ENCODE measurements at regions not wholly inside any gene's neighbourhood (a gene's known extent, or its start where the extent isn't known, plus 50 kb on each side); places are given as distances from the start of the nearest gene placed in this dataset.

DNA sequence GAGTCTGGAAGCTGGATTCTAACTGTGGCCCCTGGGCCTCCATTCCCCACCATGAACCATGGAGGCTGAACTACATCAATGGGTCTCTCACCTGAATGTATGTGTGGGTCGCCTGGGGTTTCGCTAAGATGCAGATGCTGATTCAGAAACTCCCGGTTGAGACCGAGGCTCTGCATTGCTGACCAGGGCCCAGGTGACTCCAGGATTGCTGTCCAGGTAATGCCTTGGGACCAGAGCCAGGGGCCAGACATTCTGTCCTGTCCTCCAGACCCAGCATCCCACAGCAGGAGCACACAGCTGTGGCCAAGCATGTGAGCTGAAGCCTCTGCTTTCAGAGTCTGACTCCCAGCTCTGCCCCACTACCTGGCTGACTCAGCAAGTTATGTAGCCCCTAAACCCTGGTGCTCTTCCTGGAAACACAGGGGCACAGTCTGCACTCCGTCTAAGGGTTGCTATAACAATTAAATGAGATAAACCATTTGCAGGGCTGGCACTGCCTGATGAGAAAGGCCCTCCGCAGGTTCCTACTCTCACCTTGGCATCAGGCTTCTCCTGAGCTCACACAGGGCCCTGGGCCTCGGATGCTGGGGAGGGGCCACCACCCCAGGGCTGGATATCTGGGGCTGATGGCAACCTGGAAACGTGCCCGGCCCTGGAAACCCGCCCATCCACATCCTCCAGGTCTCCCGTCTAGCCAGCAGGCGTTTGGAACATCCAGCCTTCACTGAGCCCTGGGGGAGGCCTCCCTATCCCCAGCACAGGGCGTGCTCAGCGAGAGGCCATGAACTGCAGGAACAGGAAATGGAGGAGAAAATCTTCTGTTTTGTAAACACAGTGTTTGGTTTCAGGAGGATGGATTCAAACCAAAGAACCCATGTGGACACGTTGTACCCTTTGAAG is 175.7 kb downstream of the DLL1 start:
- DNase-seq (ENCODE audit: low read depth in 2 of 2): no peak

GRCh38 chr6:170114187-170114945 is 176.5 kb downstream of the DLL1 start:
- DNase-seq (ENCODE audit: low read depth in 2 of 2): no peak

GRCh38 chr6:170113141-170113540 is 177.7 kb downstream of the DLL1 start:
- DNase-seq (ENCODE audit: low read depth in 2 of 2): no peak

DNA sequence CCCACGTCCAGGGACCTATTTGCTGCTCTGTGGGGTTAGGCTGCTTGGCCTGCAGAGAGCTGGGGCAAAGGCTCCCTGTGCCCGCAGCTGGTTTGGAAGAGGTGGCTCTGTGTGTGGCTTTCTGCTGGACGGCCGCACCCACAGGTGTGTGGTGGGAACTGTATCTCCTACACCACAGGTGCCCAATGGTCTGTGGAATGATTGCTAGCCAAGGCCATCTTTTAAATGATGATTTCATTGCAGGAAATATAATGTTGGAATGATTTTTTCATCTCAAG is 178.4 kb downstream of the DLL1 start:
- DNase-seq (ENCODE audit: low read depth in 2 of 2): no peak

- DNase-seq (ENCODE audit: low read depth in 2 of 2): no peak
Measured at GRCh38 chr6:170111816-170112582, 178.9 kb downstream of the DLL1 start.

DNA sequence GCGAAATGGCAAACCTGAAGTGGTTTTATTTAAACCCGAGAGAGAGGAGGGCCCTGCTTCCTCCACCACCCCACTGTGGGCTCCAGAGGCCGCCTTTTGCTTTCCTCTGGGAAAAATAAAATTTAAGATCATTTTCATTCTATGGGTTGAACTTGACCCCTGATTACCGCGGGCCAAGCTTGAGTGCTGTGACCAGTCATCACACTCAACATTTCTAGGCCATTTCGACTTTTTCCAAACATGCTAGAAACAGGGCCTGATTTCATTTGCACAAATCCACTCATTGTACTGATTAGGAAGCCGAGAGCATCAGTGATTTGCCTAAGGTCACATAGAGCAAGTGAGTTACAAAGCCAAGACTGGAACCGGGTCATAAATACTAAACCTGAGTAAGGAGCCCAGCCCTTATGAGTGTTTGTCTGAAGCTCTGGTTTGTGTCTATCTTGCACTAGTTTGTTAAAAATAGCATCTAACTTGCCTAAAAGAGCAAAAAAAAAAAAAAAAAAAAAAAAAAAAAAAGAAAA is 179.7 kb downstream of the DLL1 start:
- DNase-seq (ENCODE audit: low read depth in 2 of 2): no peak

DNA sequence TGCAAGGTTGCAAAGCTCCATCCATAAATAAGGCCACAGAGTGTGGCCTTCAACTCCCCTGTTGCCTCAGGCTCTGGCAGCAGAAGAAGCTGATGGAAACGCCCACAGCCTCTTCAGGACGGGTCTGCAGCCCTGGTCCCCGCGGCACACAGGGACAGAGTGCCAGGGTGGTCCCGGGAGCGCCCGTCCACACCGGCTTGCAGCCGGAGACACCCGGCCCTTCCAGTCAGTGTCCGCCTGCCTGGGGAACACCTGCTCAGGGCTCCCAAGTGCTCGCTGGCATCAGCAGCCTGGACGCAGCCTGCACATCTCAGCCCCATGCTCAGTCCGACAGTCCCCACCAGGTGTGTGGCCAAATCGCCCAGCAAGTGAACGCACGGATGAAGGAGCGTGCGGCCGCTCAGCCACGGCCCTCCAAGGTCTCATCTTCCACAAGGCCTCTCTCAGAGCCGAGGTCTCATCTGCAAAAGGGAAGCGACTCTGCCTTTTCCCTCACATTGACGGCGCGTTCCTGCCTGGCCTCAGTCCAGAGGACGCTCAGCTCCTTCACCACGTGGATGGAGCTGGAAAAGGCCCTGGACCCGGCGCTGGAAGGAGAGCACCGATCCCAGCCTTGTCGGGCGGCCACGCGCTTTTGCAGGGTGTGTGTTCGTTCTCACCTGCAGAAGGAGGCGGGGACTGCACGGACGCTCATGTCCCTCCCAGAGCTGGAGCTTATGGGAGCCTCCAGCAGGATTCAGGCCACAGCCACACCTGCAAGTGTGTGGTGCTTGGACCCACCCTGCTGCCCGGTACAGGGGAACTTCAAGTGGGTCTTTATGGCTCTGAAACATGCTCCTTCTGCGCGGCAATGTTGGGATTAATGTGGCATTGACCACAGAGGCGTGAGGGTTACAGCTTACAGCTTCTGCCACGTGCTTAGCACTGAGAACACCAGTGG is 180.4 kb downstream of the DLL1 start:
- DNase-seq (ENCODE audit: low read depth in 2 of 2): no peak

DNA sequence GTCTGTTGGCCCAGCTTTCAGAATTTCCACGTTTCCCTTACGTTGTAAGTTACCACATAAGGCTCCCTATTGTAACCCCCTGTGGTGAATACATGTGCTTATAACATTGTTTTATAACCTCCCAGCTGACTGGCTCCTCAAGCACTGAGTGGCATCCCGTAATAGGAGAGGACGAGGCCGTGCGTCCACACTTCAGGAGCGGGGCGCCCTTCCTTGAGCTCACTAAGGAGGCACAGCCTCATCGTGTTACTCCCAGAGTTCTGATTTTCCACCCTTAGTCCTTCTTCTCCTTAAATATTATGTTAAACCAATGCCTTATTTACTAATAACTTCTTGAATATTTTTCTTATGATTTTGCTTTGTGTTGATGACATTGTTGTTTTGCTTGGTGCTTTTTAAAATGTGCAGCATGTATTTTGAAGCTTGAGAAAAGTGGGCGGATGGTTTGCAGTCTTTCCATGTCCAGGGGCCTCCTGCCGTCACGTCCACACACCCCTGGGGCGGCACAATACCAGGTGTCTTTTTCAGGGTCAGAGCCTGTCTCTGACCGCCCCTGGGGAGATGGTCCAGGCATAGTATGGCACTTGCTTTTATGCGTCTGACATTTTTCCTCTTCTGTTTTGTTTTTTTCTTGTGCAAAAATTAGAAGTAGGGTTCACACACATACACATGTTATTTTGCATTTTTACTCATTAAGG is 181.8 kb downstream of the DLL1 start:
- no peak for DNase-seq (ENCODE audit: low read depth in 2 of 2)

- DNase-seq (ENCODE audit: low read depth in 2 of 2): no peak
Measured at GRCh38 chr6:170108456-170108855, 182.4 kb downstream of the DLL1 start.

DNA sequence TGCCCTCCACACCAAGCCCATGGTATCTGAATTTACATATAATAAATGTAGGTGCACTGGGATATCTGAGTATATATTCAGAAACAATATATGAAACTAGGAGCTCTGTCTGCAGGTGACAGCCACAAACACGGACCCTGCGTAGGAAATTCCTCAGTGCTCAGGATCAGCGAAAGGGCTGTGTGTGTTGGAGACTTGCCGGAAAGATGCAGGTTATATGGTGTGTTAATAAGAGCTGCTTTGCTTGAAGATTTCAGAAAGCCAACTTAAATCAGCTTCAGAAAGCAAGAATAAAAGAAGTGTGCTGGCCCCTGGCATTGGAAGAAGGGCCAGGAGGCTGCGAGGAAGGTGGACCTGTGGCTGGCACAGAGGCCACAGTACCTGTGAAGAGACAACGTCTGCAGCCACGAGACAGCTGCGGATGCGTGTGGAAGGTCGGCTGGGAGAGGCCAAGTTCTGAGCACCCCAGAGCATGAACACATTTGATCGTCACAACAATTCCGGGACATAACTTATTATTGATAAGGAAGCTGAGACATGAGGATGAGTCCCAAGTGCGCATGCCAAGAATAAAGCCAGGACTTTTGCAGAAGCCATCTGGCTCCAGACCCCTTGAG is 183.2 kb downstream of the DLL1 start:
- DNase-seq (ENCODE audit: low read depth in 2 of 2): no peak

DNA sequence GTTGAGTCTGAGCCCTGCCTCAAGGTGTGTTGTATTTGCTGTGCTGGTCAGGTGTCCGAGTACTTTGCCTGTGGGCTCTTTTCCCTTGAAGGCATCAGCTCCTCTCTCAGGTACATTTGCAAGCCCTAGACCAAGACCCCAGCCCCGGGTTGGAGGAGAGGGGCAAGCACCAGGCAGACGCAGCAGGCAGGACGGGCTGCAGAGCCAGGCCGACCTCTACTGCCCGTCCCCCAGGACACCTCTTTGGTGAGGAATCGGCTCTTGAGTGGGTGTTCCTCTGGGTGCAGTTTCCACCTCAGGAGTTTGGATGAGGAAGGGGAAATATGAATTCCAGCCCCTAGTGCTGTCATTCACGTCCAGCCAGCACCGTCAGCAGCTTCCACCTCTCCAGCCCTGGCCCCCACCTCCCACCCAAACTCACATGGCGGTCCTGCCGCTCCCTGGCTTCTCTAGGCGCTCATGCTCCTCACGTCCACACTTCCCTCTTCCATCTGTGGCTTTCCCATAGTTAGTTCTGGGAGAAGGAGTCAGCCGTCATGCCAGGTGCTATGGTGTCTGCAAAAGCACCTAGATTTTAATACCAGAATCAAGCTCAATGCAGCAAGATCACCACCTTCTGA is 183.9 kb downstream of the DLL1 start:
- DNase-seq (ENCODE audit: low read depth in 2 of 2): no peak

- DNase-seq (ENCODE audit: low read depth in 2 of 2): no peak
Measured at GRCh38 chr6:170102582-170103481, 188.0 kb downstream of the DLL1 start.

- no peak for DNase-seq (ENCODE audit: low read depth in 2 of 2)
Measured at GRCh38 chr6:170102038-170102437, 188.8 kb downstream of the DLL1 start.

- no peak for DNase-seq (ENCODE audit: low read depth in 2 of 2)
Measured at GRCh38 chr6:170101281-170102035, 189.4 kb downstream of the DLL1 start.

GRCh38 chr6:170100046-170100445 is 190.8 kb downstream of the DLL1 start:
- DNase-seq (ENCODE audit: low read depth in 2 of 2): no peak

DNA sequence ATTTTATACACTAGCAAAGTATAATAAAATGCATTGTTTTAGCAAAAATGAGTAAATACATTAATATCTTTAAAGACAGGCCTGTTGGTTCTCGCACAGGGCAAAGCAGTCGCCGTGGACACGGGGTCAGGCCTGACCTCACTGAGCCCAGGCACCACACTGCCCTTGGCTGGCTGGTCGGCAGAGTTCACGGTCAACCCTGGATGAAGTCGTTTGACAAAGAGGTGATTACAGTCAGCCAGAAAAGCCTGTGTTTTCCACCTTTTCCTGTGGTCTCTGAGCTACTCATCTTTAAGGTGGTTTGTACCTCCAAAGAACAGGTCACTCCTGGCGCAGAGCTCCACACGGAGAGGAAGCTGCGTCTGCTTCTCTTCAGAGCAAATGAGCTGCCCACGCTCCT is 191.5 kb downstream of the DLL1 start:
- DNase-seq (ENCODE audit: low read depth in 2 of 2): no peak

DNA sequence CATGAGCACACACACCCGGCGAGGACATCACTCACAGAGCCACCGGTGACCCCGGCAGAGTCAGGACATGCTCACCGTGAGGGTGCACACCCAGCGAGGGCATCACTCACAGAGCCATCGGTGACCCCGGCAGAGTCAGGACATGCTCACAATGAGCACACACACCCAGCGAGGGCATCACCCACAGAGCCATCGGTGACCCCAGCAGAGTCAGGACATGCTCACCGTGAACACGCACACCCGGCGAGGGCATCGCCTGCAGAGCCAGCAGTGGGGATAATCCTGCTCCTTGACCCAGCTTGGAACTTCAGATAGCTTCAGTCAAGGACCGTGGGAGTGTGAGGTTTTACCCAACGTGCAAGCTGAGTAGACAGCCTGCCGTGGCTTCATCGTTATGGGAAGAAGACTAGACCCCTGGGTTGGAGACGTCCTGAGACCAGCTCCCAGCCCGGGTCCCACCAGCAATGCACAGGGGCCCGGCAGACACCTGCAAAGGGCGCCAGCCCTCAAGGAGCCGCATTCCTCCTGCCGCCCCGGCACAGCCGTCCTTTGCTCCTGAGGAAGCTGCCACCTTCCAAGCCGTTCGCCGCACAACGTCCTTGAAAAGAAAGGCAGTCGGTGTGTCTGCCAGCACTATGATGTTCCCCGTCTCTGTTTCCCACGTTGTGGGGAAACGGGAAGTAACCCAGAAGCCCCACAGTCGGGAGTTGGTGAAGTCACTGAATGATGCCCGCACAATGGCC is 192.3 kb downstream of the DLL1 start:
- DNase-seq (ENCODE audit: low read depth in 2 of 2): no peak

Measured in stimulated activated CD4-positive, alpha-beta T cell treated with anti-CD3 and anti-CD28 coated beads, Interleukin-1b, Interleukin-23, amount 100 ng/mL, for 1 hour (primary cell).